Activated CD8-positive, alpha-beta T cell treated with anti-CD3 and anti-CD28 coated beads for 36 hours (primary cell): ENCODE measurements at regions not wholly inside any gene's neighbourhood (a gene's known extent, or its start where the extent isn't known, plus 50 kb on each side); places are given as distances from the start of the nearest gene placed in this dataset.
"Not testable (repeated sequence)": the region's sequence is repeated elsewhere in the genome, so short reads cannot be mapped to it uniquely, and the experiment has no call there.

Source experiments
- ATAC-seq: fragments of 200-7000 bp; cut with Tn5 transposase; one replicate; pipeline ENCODE4 v1.10.0; 2021; ENCODE audit warnings: mild to moderate bottlenecking, moderate library complexity
- CTCF ChIA-PET: fragments of 350-600 bp; sonication (Branson Sonifier 250); formaldehyde crosslinking; loops from one replicate; lab custom pipeline; 2021; ENCODE audit warnings: antibody characterized with exemption; lab: Charles Lee
- POLR2A ChIA-PET: fragments of 350-600 bp; sonication (Branson Sonifier 250); formaldehyde crosslinking; loops from one replicate; lab custom pipeline; 2021; ENCODE audit warnings: antibody characterized with exemption; lab: Charles Lee
- DNase-seq: peaks from one replicate; pipeline ENCODE4 v3.0.0-alpha.2; 2020
- H3K27ac Mint-ChIP-seq: one replicate; pipeline ENCODE4 v1.8.0; 2021; ENCODE audit warnings: mild to moderate bottlenecking, mixed read lengths
- H3K27me3 Mint-ChIP-seq: one replicate; pipeline ENCODE4 v1.8.0; 2021; ENCODE audit warnings: mixed read lengths
- H3K36me3 Mint-ChIP-seq: one replicate; pipeline ENCODE4 v1.8.0; 2021; ENCODE audit warnings: low read depth, mixed read lengths
- H3K4me1 Mint-ChIP-seq: one replicate; pipeline ENCODE4 v1.8.0; 2021; ENCODE audit warnings: low read depth, mixed read lengths
- H3K4me3 Mint-ChIP-seq: one replicate; pipeline ENCODE4 v1.8.0; 2021; ENCODE audit warnings: mild to moderate bottlenecking, moderate library complexity, mixed read lengths
- H3K9me3 Mint-ChIP-seq: one replicate; pipeline ENCODE4 v1.8.0; 2021; ENCODE audit warnings: mixed read lengths
- intact Hi-C: fragments of 100-400 bp; cut with micrococcal nuclease; formaldehyde crosslinking; loops from one replicate; pipeline ENCODE4 v1.10.0; 2022
- TF ChIP-seq, protein P1 (sequence below): fragments of 200-600 bp; IDR thresholded peaks from one replicate; pipeline ENCODE4 v1.8.0; 2022; ENCODE audit warnings: antibody characterized with exemption, mild to moderate bottlenecking

DNA sequence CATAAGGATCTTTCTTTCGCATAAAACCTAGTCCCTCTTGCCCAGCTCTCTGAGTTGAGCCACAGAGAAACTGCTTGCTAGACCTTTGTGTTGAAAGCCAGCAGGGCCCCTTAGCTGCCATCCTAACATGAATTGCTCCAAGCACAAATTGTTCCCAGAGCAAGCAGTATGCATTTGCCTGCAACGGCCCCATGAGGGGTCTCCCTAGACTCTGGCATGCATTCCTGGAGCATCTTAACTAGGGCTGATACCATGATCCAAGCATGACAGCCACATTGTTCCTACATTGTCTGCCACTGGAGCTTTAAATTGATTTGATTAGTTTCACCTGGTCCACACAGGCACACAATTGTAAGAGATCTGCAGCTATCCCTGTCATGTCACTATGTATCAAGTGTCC lies 428.1 kb downstream of the TAFA4 start:
- DNase-seq (no peak), ATAC-seq (no peak)
- intact Hi-C loops, result no loop called here
- no peaks in the 10 kb centered on the region for H3K27me3 Mint-ChIP-seq
- no peaks in the 10 kb centered on the region for H3K9me3 Mint-ChIP-seq
- ChIA-PET CTCF (no interaction called here), POLR2A (no interaction called here)
- TF ChIP-seq, protein P1, sequence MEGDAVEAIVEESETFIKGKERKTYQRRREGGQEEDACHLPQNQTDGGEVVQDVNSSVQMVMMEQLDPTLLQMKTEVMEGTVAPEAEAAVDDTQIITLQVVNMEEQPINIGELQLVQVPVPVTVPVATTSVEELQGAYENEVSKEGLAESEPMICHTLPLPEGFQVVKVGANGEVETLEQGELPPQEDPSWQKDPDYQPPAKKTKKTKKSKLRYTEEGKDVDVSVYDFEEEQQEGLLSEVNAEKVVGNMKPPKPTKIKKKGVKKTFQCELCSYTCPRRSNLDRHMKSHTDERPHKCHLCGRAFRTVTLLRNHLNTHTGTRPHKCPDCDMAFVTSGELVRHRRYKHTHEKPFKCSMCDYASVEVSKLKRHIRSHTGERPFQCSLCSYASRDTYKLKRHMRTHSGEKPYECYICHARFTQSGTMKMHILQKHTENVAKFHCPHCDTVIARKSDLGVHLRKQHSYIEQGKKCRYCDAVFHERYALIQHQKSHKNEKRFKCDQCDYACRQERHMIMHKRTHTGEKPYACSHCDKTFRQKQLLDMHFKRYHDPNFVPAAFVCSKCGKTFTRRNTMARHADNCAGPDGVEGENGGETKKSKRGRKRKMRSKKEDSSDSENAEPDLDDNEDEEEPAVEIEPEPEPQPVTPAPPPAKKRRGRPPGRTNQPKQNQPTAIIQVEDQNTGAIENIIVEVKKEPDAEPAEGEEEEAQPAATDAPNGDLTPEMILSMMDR, result no peak
- H3K27ac Mint-ChIP-seq, result no peak overlapping the region
- no peaks in the 10 kb centered on the region for H3K4me1 Mint-ChIP-seq
- H3K36me3 Mint-ChIP-seq, result no peaks in the 10 kb centered on the region
- no peak overlapping the region for H3K4me3 Mint-ChIP-seq

DNA sequence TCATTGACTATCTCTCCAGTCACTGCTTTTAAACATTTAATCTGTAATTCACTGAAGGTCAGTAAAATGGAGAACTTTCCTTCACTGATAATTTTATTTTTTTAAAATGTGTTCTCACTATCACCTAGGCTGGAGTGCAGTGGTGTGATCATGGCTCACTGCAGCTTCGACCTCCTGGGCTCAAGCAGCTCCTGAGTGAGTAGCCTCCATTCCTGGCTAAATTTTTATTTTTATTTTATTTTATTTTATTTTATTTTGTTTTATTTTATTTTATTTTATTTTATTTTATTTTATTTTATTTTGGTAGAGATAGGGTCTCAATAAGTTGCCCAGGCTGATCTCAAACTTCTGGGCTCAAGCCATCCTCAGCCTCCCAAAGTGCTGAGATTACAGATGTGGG lies 446.5 kb downstream of the TAFA4 start:
- CTCF ChIA-PET, H3K36me3 Mint-ChIP-seq, H3K27me3 Mint-ChIP-seq, POLR2A ChIA-PET, H3K9me3 Mint-ChIP-seq, H3K4me3 Mint-ChIP-seq, H3K27ac Mint-ChIP-seq, ATAC-seq, intact Hi-C loops, DNase-seq, H3K4me1 Mint-ChIP-seq: not testable (repeated sequence)

DNA sequence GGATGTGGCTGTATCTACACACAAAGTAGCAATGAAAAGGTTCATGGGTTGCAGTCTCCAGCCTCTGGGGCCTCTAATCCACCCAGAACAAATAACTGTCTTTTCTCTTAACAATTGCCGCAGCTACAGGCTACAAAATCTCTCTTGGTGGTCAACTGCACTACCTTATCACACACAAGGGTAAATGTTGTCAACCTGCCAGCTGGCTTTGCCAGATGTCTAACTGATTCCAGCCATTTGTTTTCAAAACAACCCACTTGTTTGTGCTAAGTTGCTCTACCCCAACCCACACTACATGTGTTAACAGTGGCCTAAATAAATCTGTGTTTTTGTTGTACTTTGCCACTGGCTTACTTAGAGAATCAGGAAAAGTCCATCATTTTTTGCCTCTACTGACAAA lies 447.3 kb downstream of the TAFA4 start:
- Mint-ChIP-seq H3K27ac (no peak overlapping the region), H3K4me1 (no peaks in the 10 kb centered on the region), H3K9me3 (no peaks in the 10 kb centered on the region), H3K27me3 (no peaks in the 10 kb centered on the region), H3K36me3 (no peaks in the 10 kb centered on the region), H3K4me3 (no peak overlapping the region)
- intact Hi-C loops, result no loop called here
- POLR2A ChIA-PET, result no interaction called here
- no peak for ATAC-seq
- DNase-seq, result no peak
- CTCF ChIA-PET, result no interaction called here
- TF ChIP-seq, protein P1, result no peak

DNA sequence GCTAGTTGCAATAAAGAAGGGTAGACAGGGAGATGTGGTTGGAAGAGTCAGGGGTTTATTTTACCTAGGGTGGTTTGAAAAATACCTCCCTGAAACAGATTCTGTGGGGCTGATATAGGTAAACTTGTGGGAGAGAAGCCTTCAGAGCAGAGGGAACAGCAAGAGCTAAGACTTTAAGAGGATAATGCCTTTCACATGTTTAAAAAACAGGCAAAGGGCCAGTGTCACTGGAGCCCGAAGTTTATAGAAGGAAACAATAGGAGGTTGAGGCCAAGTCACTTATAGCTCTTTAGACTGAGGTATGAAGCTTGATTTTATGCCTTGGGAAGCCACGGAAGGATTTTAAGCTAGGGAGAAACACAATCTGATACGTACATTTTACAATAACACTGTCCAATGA lies 448.7 kb downstream of the TAFA4 start:
- H3K27me3 Mint-ChIP-seq, result no peaks in the 10 kb centered on the region
- no peak for DNase-seq
- no peak for ATAC-seq
- no peaks in the 10 kb centered on the region for H3K4me1 Mint-ChIP-seq
- H3K4me3 Mint-ChIP-seq, result no peak overlapping the region
- TF ChIP-seq, protein P1, result no peak
- ChIA-PET CTCF (no interaction called here), POLR2A (interaction anchor here (0.7 kb wide), 1 partner anchor 1114 kb away, joined by 3 read pairs; no protein-coding TSS in a partner anchor)
- no peak overlapping the region for H3K27ac Mint-ChIP-seq
- intact Hi-C loops, result no loop called here
- no peaks in the 10 kb centered on the region for H3K9me3 Mint-ChIP-seq
- no peaks in the 10 kb centered on the region for H3K36me3 Mint-ChIP-seq

DNA sequence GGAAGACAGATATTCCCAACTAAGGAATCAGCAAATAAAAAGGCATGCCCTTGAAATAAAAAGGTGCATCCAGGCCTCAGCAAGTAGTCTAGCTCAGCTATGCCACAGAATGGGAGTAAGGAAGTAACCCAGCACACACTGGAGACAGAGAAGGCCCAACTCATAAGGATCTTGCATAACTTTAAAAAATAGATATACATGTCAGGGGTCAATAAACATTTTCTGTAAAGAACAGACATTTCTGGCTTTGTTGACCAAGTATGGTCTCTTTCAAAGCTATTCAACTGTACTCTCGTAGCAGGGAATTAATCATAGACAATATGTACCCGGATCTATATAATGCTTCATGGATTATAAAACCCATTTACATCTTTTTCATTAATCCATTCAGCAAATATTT lies 449.3 kb downstream of the TAFA4 start:
- intact Hi-C loops, result no loop called here
- no peak overlapping the region for H3K27ac Mint-ChIP-seq
- H3K36me3 Mint-ChIP-seq, result no peaks in the 10 kb centered on the region
- ATAC-seq, result no peak
- H3K27me3 Mint-ChIP-seq, result no peaks in the 10 kb centered on the region
- no peak for DNase-seq
- no peak overlapping the region for H3K4me3 Mint-ChIP-seq
- TF ChIP-seq, protein P1, result no peak
- CTCF ChIA-PET, result no interaction called here
- no peaks in the 10 kb centered on the region for H3K9me3 Mint-ChIP-seq
- POLR2A ChIA-PET, result no interaction called here
- no peaks in the 10 kb centered on the region for H3K4me1 Mint-ChIP-seq

DNA sequence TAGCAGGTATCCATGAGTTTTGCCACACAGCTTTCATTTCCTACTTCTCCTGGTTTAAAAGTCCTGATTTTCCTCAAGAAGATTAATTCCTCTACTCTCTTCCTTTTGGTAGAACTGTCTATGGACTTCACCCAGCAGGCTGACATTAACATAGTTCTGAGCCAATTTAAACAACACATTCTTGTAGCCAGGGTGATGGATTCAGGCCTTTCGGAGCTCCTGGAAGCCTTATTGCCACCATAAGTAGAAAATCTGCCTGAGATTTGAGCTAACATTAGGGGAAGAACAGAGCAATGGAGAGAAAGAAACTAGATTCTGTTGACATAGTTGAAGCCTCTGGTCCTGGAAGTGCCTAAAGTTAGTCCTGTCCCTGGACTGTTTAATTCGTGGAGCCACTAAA lies 449.8 kb downstream of the TAFA4 start:
- no peak for DNase-seq
- CTCF ChIA-PET, result no interaction called here
- TF ChIP-seq, protein P1, result no peak
- Mint-ChIP-seq H3K27me3 (no peaks in the 10 kb centered on the region), H3K4me3 (no peak overlapping the region), H3K27ac (no peak overlapping the region), H3K4me1 (no peaks in the 10 kb centered on the region), H3K36me3 (no peaks in the 10 kb centered on the region), H3K9me3 (no peaks in the 10 kb centered on the region)
- intact Hi-C loops, result no loop called here
- no peak for ATAC-seq
- POLR2A ChIA-PET, result no interaction called here
